Urothelium cell line (cell line): ENCODE measurements at regions not wholly inside any gene's neighbourhood (a gene's known extent, or its start where the extent isn't known, plus 50 kb on each side); places are given as distances from the start of the nearest gene placed in this dataset.

Experiments used
- DNase-seq: peaks from one replicate; pipeline ENCODE4 v3.0.0; 2011; ENCODE audit warnings: low spot score, mixed read lengths
- FAIRE-seq: peaks from 2 replicates; lab custom pipeline; 2011; peaks lifted over from hg19 to GRCh38; lab: Jason Lieb, UNC

- DNase-seq (no peak), FAIRE-seq (no peak)
Observed at GRCh38 chr2:4356109-4356508, 652.7 kb downstream of the DCDC2C start.

GRCh38 chr2:4356541-4356940 lies 653.2 kb downstream of the DCDC2C start:
- FAIRE-seq: no peak
- no peak for DNase-seq

GRCh38 chr2:4357121-4357520 lies 653.7 kb downstream of the DCDC2C start:
- DNase-seq: no peak
- no peak for FAIRE-seq

- no peak for DNase-seq
- no peak for FAIRE-seq
Observed at GRCh38 chr2:4358837-4359236, 655.5 kb downstream of the DCDC2C start.

- FAIRE-seq: no peak
- DNase-seq: no peak
Observed at GRCh38 chr2:4368907-4369306, 665.5 kb downstream of the DCDC2C start.

- no peak for DNase-seq
- FAIRE-seq: no peak
Observed at GRCh38 chr2:4369826-4370419, 666.5 kb downstream of the DCDC2C start.

- no peak for DNase-seq
- FAIRE-seq: no peak
Observed at GRCh38 chr2:4370422-4371090, 667.2 kb downstream of the DCDC2C start.

GRCh38 chr2:4381049-4381448 lies 677.7 kb downstream of the DCDC2C start:
- DNase-seq (no peak), FAIRE-seq (no peak)

GRCh38 chr2:4381773-4382172 lies 678.4 kb downstream of the DCDC2C start:
- no peak for FAIRE-seq
- DNase-seq: no peak

GRCh38 chr2:4391013-4391412 lies 687.6 kb downstream of the DCDC2C start:
- DNase-seq (no peak), FAIRE-seq (no peak)

GRCh38 chr2:4404363-4404762 lies 701.0 kb downstream of the DCDC2C start:
- DNase-seq (no peak), FAIRE-seq (no peak)

- FAIRE-seq (no peak), DNase-seq (no peak)
Observed at GRCh38 chr2:4408321-4408720, 704.9 kb downstream of the DCDC2C start.

GRCh38 chr2:4412637-4413187 lies 709.3 kb downstream of the DCDC2C start:
- no peak for FAIRE-seq
- DNase-seq: no peak

GRCh38 chr2:4415171-4415570 lies 711.8 kb downstream of the DCDC2C start:
- no peak for DNase-seq
- FAIRE-seq: no peak

GRCh38 chr2:4415810-4416413 lies 712.5 kb downstream of the DCDC2C start:
- FAIRE-seq: no peak
- DNase-seq: no peak

GRCh38 chr2:4416431-4416830 lies 713.1 kb downstream of the DCDC2C start:
- DNase-seq: no peak
- FAIRE-seq: no peak

- no peak for FAIRE-seq
Observed at GRCh38 chr2:4417771-4418170, 714.4 kb downstream of the DCDC2C start.

GRCh38 chr2:4420032-4420431 lies 716.7 kb downstream of the DCDC2C start:
- FAIRE-seq (no peak), DNase-seq (no peak)

More at GRCh38 chr2:4417771-4418170, 714.4 kb downstream of the DCDC2C start:
- no peak for DNase-seq

- DNase-seq: no peak
- FAIRE-seq: no peak
Observed at GRCh38 chr2:4424153-4424552, 720.8 kb downstream of the DCDC2C start.

- no peak for DNase-seq
- no peak for FAIRE-seq
Observed at GRCh38 chr2:4427083-4427482, 723.7 kb downstream of the DCDC2C start.

GRCh38 chr2:4445821-4446220 lies 742.4 kb downstream of the DCDC2C start:
- no peak for FAIRE-seq

GRCh38 chr2:4454907-4455306 lies 751.5 kb downstream of the DCDC2C start:
- DNase-seq: no peak
- FAIRE-seq: no peak

More at GRCh38 chr2:4445821-4446220, 742.4 kb downstream of the DCDC2C start:
- DNase-seq: no peak
